H1 (cell line): ENCODE measurements at regions not wholly inside any gene's neighbourhood (a gene's known extent, or its start where the extent isn't known, plus 50 kb on each side); places are given as distances from the start of the nearest gene placed in this dataset.

Source experiments
- CTCF ChIA-PET: fragments of 300-600 bp; sonication (Branson Sonifier 250); formaldehyde crosslinking; loops from one replicate; lab custom pipeline; 2021; ENCODE audit not compliant: partially characterized antibody; lab: Charles Lee
- POLR2A ChIA-PET: fragments of 300-600 bp; sonication (Branson Sonifier 250); formaldehyde crosslinking; loops from one replicate; lab custom pipeline; 2021; ENCODE audit warnings: inconsistent platforms; ENCODE audit not compliant: partially characterized antibody; lab: Charles Lee
- DNase-seq, 2 experiments: peaks; one replicate each; pipeline versions ENCODE4 v3.0.0 to v3.0.0-alpha.2; 2010 to 2022; ENCODE audit warnings: low spot score in 2 of 2, low read depth in 1 of 2, mixed read lengths in 1 of 2
- FAIRE-seq: peaks from 2 replicates; lab custom pipeline; 2011; peaks lifted over from hg19 to GRCh38; lab: Jason Lieb, UNC
- H2AFZ ChIP-seq: 2 replicates; pipeline ENCODE4 v1.8.1; 2012; ENCODE audit warnings: low read length, inconsistent platforms
- H2AK5ac ChIP-seq: 2 replicates; pipeline ENCODE4 v1.6.1; 2013; ENCODE audit warnings: low read depth, low read length
- H2BK120ac ChIP-seq: replicated peaks from 2 replicates; pipeline ENCODE3; 2013; ENCODE audit warnings: low read depth, low read length, inconsistent platforms
- H2BK12ac ChIP-seq: 2 replicates; pipeline ENCODE4 v1.6.1; 2013; ENCODE audit warnings: low read depth, low read length
- H2BK15ac ChIP-seq: 2 replicates; pipeline ENCODE4 v1.6.1; 2013; ENCODE audit warnings: low read length
- H2BK20ac ChIP-seq: 2 replicates; pipeline ENCODE4 v1.6.1; 2013; ENCODE audit warnings: low read length
- H2BK5ac ChIP-seq: 2 replicates; pipeline ENCODE4 v1.6.1; 2013; ENCODE audit warnings: low read depth, low read length
- H3K14ac ChIP-seq: 2 replicates; pipeline ENCODE4 v1.6.1; 2013; ENCODE audit warnings: inconsistent platforms; ENCODE audit not compliant: insufficient read length
- H3K18ac ChIP-seq: 2 replicates; pipeline ENCODE4 v1.6.1; 2013; ENCODE audit warnings: low read length; ENCODE audit errors: extremely low read depth
- H3K23ac ChIP-seq: 2 replicates; pipeline ENCODE4 v1.6.1; 2013; ENCODE audit warnings: inconsistent platforms; ENCODE audit not compliant: insufficient read length
- H3K23me2 ChIP-seq: 2 replicates; pipeline ENCODE4 v1.6.1; 2013; ENCODE audit warnings: low read depth, low read length
- H3K27ac ChIP-seq: 2 replicates; pipeline ENCODE4 v1.6.1; 2011; ENCODE audit warnings: low read depth, low read length, inconsistent platforms
- H3K27me3 ChIP-seq, 4 experiments: replicated peaks in 1 of 4; 1 replicate in 1 of 4; 2 replicates in 3 of 4; pipeline versions ENCODE4 v1.6.1 to v1.8.1; 2011 to 2013; ENCODE audit warnings: low read length in 3 of 4, mild to moderate bottlenecking in 3 of 4, inconsistent platforms in 2 of 4, mixed read lengths in 2 of 4, moderate library complexity in 1 of 4; ENCODE audit not compliant: control insufficient read depth in 3 of 4, insufficient read depth in 3 of 4; ENCODE audit errors: extremely low read depth in 1 of 4
- H3K36me3 ChIP-seq, 4 experiments: 2 replicates each; pipeline versions ENCODE4 v1.6.1 to v1.8.1; 2011 to 2013; ENCODE audit warnings: mild to moderate bottlenecking in 4 of 4, low read length in 3 of 4, moderate library complexity in 2 of 4, control low read depth in 1 of 4, inconsistent platforms in 1 of 4; ENCODE audit not compliant: insufficient read depth in 4 of 4, control insufficient read depth in 2 of 4
- H3K4ac ChIP-seq: replicated peaks from 2 replicates; pipeline ENCODE3; 2013; ENCODE audit warnings: low read length, low read depth, mixed read lengths, inconsistent platforms; ENCODE audit not compliant: insufficient read length
- H3K4me1 ChIP-seq, 4 experiments: replicated peaks in 1 of 4; 1 replicate in 1 of 4; 2 replicates in 3 of 4; pipeline versions ENCODE4 v1.6.1 to v1.8.1; 2011 to 2013; ENCODE audit warnings: low read length in 3 of 4, inconsistent platforms in 2 of 4, mixed read lengths in 1 of 4; ENCODE audit not compliant: insufficient read depth in 4 of 4, control insufficient read depth in 3 of 4
- H3K4me2 ChIP-seq, 2 experiments: 2 replicates each; pipeline versions ENCODE4 v1.6.1 to v1.8.1; 2011 to 2013; ENCODE audit warnings: low read depth in 2 of 2, low read length in 2 of 2, control low read depth in 1 of 2, inconsistent platforms in 1 of 2, mild to moderate bottlenecking in 1 of 2; ENCODE audit not compliant: insufficient read depth in 1 of 2
- H3K4me3 ChIP-seq, 4 experiments: fragments of 200-600, 300-600 bp in 1 of 4; sonication (generic), shearing (Covaris generic), sonication (Bioruptor Twin) in 1 of 4; 2 replicates each; pipeline versions ENCODE4 v1.5.1 to v1.8.1; 2011 to 2016; ENCODE audit warnings: low read length in 4 of 4, low read depth in 3 of 4, control low read depth in 2 of 4, inconsistent platforms in 2 of 4, mild to moderate bottlenecking in 2 of 4, mixed read lengths in 1 of 4, moderate library complexity in 1 of 4; ENCODE audit not compliant: insufficient read depth in 2 of 4; ENCODE audit errors: extremely low read depth in 1 of 4
- H3K56ac ChIP-seq: replicated peaks from 2 replicates; pipeline ENCODE3; 2013; ENCODE audit warnings: low read depth, mild to moderate bottlenecking, mixed read lengths, low read length, inconsistent platforms; ENCODE audit not compliant: insufficient read length
- H3K79me1 ChIP-seq: 2 replicates; pipeline ENCODE4 v1.6.1; 2013; ENCODE audit warnings: low read depth, low read length, control low read depth
- H3K79me2 ChIP-seq, 2 experiments: 2 replicates each; pipeline versions ENCODE4 v1.6.1 to v1.8.1; 2012 to 2013; ENCODE audit warnings: low read length in 2 of 2, mild to moderate bottlenecking in 2 of 2, inconsistent platforms in 1 of 2; ENCODE audit not compliant: insufficient read depth in 2 of 2, control insufficient read depth in 1 of 2
- H3K9ac ChIP-seq, 4 experiments: replicated peaks in 1 of 4; 1 replicate in 1 of 4; 2 replicates in 3 of 4; pipeline versions ENCODE4 v1.6.1 to v1.8.1; 2011 to 2013; ENCODE audit warnings: low read depth in 3 of 4, low read length in 3 of 4, control low read depth in 2 of 4, mild to moderate bottlenecking in 2 of 4, moderate library complexity in 2 of 4, inconsistent platforms in 1 of 4; ENCODE audit errors: extremely low read depth in 1 of 4
- H3K9me3 ChIP-seq, 2 experiments: 2 replicates each; pipeline versions ENCODE4 v1.6.1 to v1.8.1; 2012 to 2013; ENCODE audit warnings: mild to moderate bottlenecking in 2 of 2, moderate library complexity in 2 of 2, control low read depth in 1 of 2, inconsistent platforms in 1 of 2, low read depth in 1 of 2, low read length in 1 of 2, mixed read lengths in 1 of 2; ENCODE audit not compliant: insufficient read depth in 2 of 2
- H4K20me1 ChIP-seq, 2 experiments: replicated peaks in 1 of 2; 2 replicates each; pipeline versions ENCODE3 to v1.8.1; 2011 to 2013; ENCODE audit warnings: inconsistent platforms in 2 of 2, low read length in 2 of 2, mild to moderate bottlenecking in 1 of 2; ENCODE audit not compliant: insufficient read depth in 2 of 2, control insufficient read depth in 1 of 2
- H4K5ac ChIP-seq: 2 replicates; pipeline ENCODE4 v1.6.1; 2013; ENCODE audit warnings: low read length, low read depth, mixed read lengths, inconsistent platforms; ENCODE audit not compliant: insufficient read length
- H4K8ac ChIP-seq: 2 replicates; pipeline ENCODE4 v1.8.0; 2013; ENCODE audit warnings: mild to moderate bottlenecking, moderate library complexity, low read length, inconsistent platforms; ENCODE audit not compliant: insufficient read depth; ENCODE audit errors: extremely low read depth
- H4K91ac ChIP-seq: replicated peaks from 2 replicates; pipeline ENCODE3; 2013; ENCODE audit warnings: low read length, mixed read lengths, inconsistent platforms; ENCODE audit not compliant: insufficient read length
- BACH1 ChIP-seq: IDR thresholded peaks from 2 replicates; pipeline ENCODE4 v1.6.1; 2012; ENCODE audit warnings: low read length, improper control_type of control experiment
- EZH2 ChIP-seq: fragments of 200-600 bp; sonication (generic); IDR thresholded peaks from 2 replicates; pipeline ENCODE4 v1.7.1; 2012; ENCODE audit warnings: low read depth, mild to moderate bottlenecking, moderate library complexity, low read length, inconsistent platforms; ENCODE audit not compliant: severe bottlenecking
- FOSL1 ChIP-seq: IDR thresholded peaks from 2 replicates; pipeline ENCODE4 v1.6.1; 2011; ENCODE audit warnings: mild to moderate bottlenecking, low read depth, low read length, moderate library complexity; ENCODE audit not compliant: insufficient read depth
- KDM1A ChIP-seq: fragments of 200-600, 300-600 bp; sonication (generic); IDR thresholded peaks from 2 replicates; pipeline ENCODE4 v1.7.1; 2016; ENCODE audit warnings: mild to moderate bottlenecking, low read length, borderline replicate concordance
- MAX ChIP-seq: IDR thresholded peaks from 2 replicates; pipeline ENCODE4 v1.6.1; 2012; ENCODE audit warnings: inconsistent platforms
- POLR2A ChIP-seq, 2 experiments: IDR thresholded peaks; 1 replicate in 1 of 2; 2 replicates in 1 of 2; pipeline ENCODE4 v1.6.1; 2011; ENCODE audit warnings: low read depth in 2 of 2, low read length in 2 of 2, mild to moderate bottlenecking in 2 of 2; ENCODE audit errors: control extremely low read depth in 1 of 2
- POLR2AphosphoS5 ChIP-seq: IDR thresholded peaks from 2 replicates; pipeline ENCODE4 v1.6.1; 2011; ENCODE audit warnings: low read depth, low read length
- RNF2 ChIP-seq: fragments of 200-900, 300-1000 bp; sonication (generic); IDR thresholded peaks from 2 replicates; pipeline ENCODE4 v1.7.1; 2016; ENCODE audit warnings: borderline replicate concordance, low read depth, mild to moderate bottlenecking, antibody characterized with exemption, low read length; ENCODE audit not compliant: poor library complexity, severe bottlenecking; ENCODE audit errors: missing control alignments
- SIRT6 ChIP-seq: IDR thresholded peaks from one replicate; pipeline ENCODE4 v1.7.1; 2012; ENCODE audit warnings: low read length, inconsistent platforms
- SUZ12 ChIP-seq: fragments of 200-600 bp; sonication (generic); IDR thresholded peaks from 2 replicates; pipeline ENCODE4 v1.6.1; 2012; ENCODE audit warnings: mild to moderate bottlenecking, inconsistent platforms, low read length, moderate library complexity, mixed read lengths
- WGBS, 2 experiments: shearing (Covaris generic) in 1 of 2; methylation state at CpG; one replicate each; pipeline versions ENCODE4 v1.1.6 to v1.1.7; 2013 to 2015; ENCODE audit warnings: low lambda C conversion rate in 2 of 2, mixed read lengths in 2 of 2, inconsistent platforms in 1 of 2, low coverage in 1 of 2, missing lambda C conversion rate in 1 of 2; ENCODE audit not compliant: insufficient replicate concordance in 2 of 2, insufficient coverage in 1 of 2, insufficient read length in 1 of 2; ENCODE audit errors: extremely low coverage in 1 of 2, missing lambda C conversion rate in 1 of 2; 5-methylcytosine and 5-hydroxymethylcytosine counted together

DNA sequence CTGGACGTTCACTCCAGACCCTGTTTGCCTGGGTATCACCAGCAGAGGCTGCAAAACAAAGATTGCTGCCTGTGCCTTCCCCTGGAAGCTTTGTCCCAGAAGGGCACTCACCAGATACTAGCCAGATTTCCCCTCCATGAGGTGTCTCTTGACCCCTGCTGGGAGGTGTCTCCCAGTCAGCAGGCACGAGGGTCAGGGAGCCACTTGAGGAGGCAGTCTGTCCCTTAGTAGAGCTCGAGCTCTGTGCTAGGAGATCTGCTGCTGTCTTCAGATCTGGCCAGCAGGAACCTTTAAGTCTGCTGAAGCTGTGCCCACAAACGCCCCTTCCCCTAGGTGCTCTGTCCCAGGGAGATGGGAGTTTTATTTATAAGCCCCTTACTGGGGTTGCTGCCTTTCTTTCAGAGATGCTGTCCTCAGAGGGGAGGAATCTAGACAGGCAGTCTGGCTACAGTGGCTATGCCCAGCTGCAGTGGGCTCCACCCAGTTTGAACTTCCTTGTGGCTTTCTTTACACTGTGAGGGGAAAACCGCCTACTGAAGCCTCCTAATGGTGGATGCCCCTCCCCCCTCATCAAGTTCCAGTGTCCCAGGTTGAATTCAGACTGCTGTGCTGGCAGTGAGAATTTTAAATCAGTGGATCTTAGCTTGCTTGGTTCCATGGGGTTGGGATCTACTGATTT is 253.9 kb downstream of the SPATA31D1 start:
- H2AK5ac ChIP-seq: no peak overlapping the region
- H3K27me3 ChIP-seq: no peaks in the 10 kb centered on the region
- no peak overlapping the region for H4K91ac ChIP-seq
- no peak overlapping the region for H3K4me3 ChIP-seq
- H3K14ac ChIP-seq: no peak overlapping the region
- no peak overlapping the region for H2BK15ac ChIP-seq
- WGBS, 2 experiments: 79% methylated on average over 5 of the region's 5 CpGs; no CpG with 5 or more reads in 1 of the 2 experiments
- no peak overlapping the region; the same call in 1 of the 2 replicates for H4K8ac ChIP-seq
- H3K4ac ChIP-seq: no peak overlapping the region
- H3K79me2 ChIP-seq: no peaks in the 10 kb centered on the region
- H2BK12ac ChIP-seq: no peak overlapping the region
- H3K18ac ChIP-seq: no peak overlapping the region
- no peak overlapping the region for H3K9ac ChIP-seq
- CTCF ChIA-PET: interaction anchor here (0.6 to 0.9 kb wide), 2 partner anchors 8 to 9 kb away, joined by 3 read pairs; no protein-coding TSS in a partner anchor
- H2AFZ ChIP-seq: 0 out of 2 replicates have a peak overlapping the region, but pooled peaks have one; percentile 29
- H2BK120ac ChIP-seq: no peak overlapping the region
- H3K23me2 ChIP-seq: no peaks in the 10 kb centered on the region
- 0 out of 4 replicates have a peak, but pooled peaks cover 0 to 3% of the 10 kb centered on the region in 2 experiments for H3K9me3 ChIP-seq
- no peaks in the 10 kb centered on the region for H3K36me3 ChIP-seq
- H3K4me1 ChIP-seq: no peaks in the 10 kb centered on the region
- DNase-seq (no peak), FAIRE-seq (no peak)
- H2BK20ac ChIP-seq: no peak overlapping the region
- H3K23ac ChIP-seq: no peak overlapping the region
- POLR2A ChIA-PET: no interaction called here
- H4K5ac ChIP-seq: no peak overlapping the region
- no peak overlapping the region for H2BK5ac ChIP-seq
- no peak overlapping the region for H3K56ac ChIP-seq
- H4K20me1 ChIP-seq: no peaks in the 10 kb centered on the region
- no peak overlapping the region for H3K4me2 ChIP-seq
- no peaks in the 10 kb centered on the region for H3K79me1 ChIP-seq
- H3K27ac ChIP-seq: no peak overlapping the region
- no peak for TF ChIP-seq RNF2
- TF ChIP-seq POLR2A (IDR thresholded peaks at IDR 0.05; ENCODE audit: control extremely low read depth in 1 of 2, low read depth in 2 of 2, low read length in 2 of 2): no peak
- no peak for TF ChIP-seq MAX
- TF ChIP-seq KDM1A: no peak
- no peak for TF ChIP-seq EZH2
- TF ChIP-seq BACH1: no peak
- TF ChIP-seq POLR2AphosphoS5: no peak
- no peak for TF ChIP-seq FOSL1
- TF ChIP-seq SIRT6: no peak
- TF ChIP-seq SUZ12: no peak
